T-cell (primary cell): ENCODE measurements at regions not wholly inside any gene's neighbourhood (a gene's known extent, or its start where the extent isn't known, plus 50 kb on each side); places are given as distances from the start of the nearest gene placed in this dataset.
A peak's percentile ranks its signal among the peaks of the same experiment; 100 is the strongest.

Source experiments
- ATAC-seq, 4 experiments: fragments of 200-7000 bp in 3 of 4; fragments of 150-1000 bp in 1 of 4; cut with Tn5 transposase; replicated peaks in 1 of 4; 1 replicate in 3 of 4; 2 replicates in 1 of 4; pipeline ENCODE4 v1.10.0; 2021; ENCODE audit warnings: moderate library complexity in 3 of 4, mild to moderate bottlenecking in 2 of 4, moderate number of reproducible peaks in 1 of 4
- CTCF ChIA-PET, 2 donors: fragments of 300-600 bp; sonication (Branson Sonifier 250); formaldehyde crosslinking; loops; one replicate each; lab custom pipeline; 2022; ENCODE audit warnings: antibody characterized with exemption in 2 of 2; lab: Charles Lee
- POLR2A ChIA-PET, 2 donors: fragments of 300-600 bp; sonication (Branson Sonifier 250); formaldehyde crosslinking; loops; one replicate each; lab custom pipeline; 2022; ENCODE audit warnings: antibody characterized with exemption in 2 of 2; lab: Charles Lee
- DNase-seq, 35 experiments: peaks; one replicate each; pipeline versions ENCODE4 v3.0.0 to v3.0.0-alpha.2; 2013 to 2023
- H3K27ac ChIP-seq: one replicate; pipeline ENCODE4 v1.5.1; 2013; ENCODE audit warnings: low read length
- H3K27me3 ChIP-seq, 2 experiments: replicated peaks in 1 of 2; 1 replicate in 1 of 2; 2 replicates in 1 of 2; pipeline versions ENCODE4 v1.6.1 to v1.7.0; 2013; ENCODE audit warnings: low read length in 1 of 2, mixed read lengths in 1 of 2; ENCODE audit not compliant: control insufficient read depth in 2 of 2, insufficient read depth in 2 of 2; ENCODE audit errors: extremely low read depth in 1 of 2
- H3K36me3 ChIP-seq, 2 donors: 1 replicate in 1 of 2; 2 replicates in 1 of 2; pipeline versions ENCODE4 v1.6.1 to v1.7.0; 2013; ENCODE audit warnings: low read length in 1 of 2; ENCODE audit not compliant: control insufficient read depth in 2 of 2, insufficient read depth in 1 of 2; ENCODE audit errors: extremely low read depth in 1 of 2
- H3K4me1 ChIP-seq, 2 experiments: 1 replicate in 1 of 2; 2 replicates in 1 of 2; pipeline versions ENCODE4 v1.6.1 to v1.7.0; 2013; ENCODE audit warnings: low read length in 2 of 2, mixed read lengths in 1 of 2; ENCODE audit not compliant: insufficient read depth in 2 of 2, control insufficient read depth in 1 of 2; ENCODE audit errors: extremely low read depth in 1 of 2
- H3K4me3 ChIP-seq, 2 donors: 1 replicate in 1 of 2; 2 replicates in 1 of 2; pipeline versions ENCODE4 v1.5.1 to v1.7.0; 2013; ENCODE audit warnings: mild to moderate bottlenecking in 2 of 2, low read length in 1 of 2, moderate library complexity in 1 of 2; ENCODE audit not compliant: control insufficient read depth in 1 of 2; ENCODE audit errors: extremely low read depth in 1 of 2
- H3K9me3 ChIP-seq: 2 replicates; pipeline ENCODE4 v1.7.0; 2013
- H3K27ac Mint-ChIP-seq, 2 donors: one replicate each; pipeline ENCODE4 v1.8.0; 2020 to 2021; ENCODE audit warnings: mild to moderate bottlenecking in 2 of 2, mixed read lengths in 2 of 2
- H3K27me3 Mint-ChIP-seq, 2 donors: one replicate each; pipeline ENCODE4 v1.8.0; 2021 to 2022; ENCODE audit warnings: mixed read lengths in 2 of 2
- H3K36me3 Mint-ChIP-seq: one replicate; pipeline ENCODE4 v1.8.0; 2021; ENCODE audit warnings: mixed read lengths
- H3K4me1 Mint-ChIP-seq, 3 donors: one replicate each; pipeline ENCODE4 v1.8.0; 2020 to 2022; ENCODE audit warnings: mixed read lengths in 3 of 3, mild to moderate bottlenecking in 1 of 3
- H3K4me3 Mint-ChIP-seq, 3 donors: one replicate each; pipeline ENCODE4 v1.8.0; 2020 to 2022; ENCODE audit warnings: mild to moderate bottlenecking in 3 of 3, mixed read lengths in 3 of 3, moderate library complexity in 3 of 3
- H3K9me3 Mint-ChIP-seq, 3 donors: one replicate each; pipeline ENCODE4 v1.8.0; 2020 to 2022; ENCODE audit warnings: mixed read lengths in 3 of 3
- WGBS: methylation state at CpG from one replicate; pipeline ENCODE4 v1.1.5; 2013; ENCODE audit warnings: missing lambda C conversion rate; ENCODE audit not compliant: insufficient coverage; 5-methylcytosine and 5-hydroxymethylcytosine counted together

DNA sequence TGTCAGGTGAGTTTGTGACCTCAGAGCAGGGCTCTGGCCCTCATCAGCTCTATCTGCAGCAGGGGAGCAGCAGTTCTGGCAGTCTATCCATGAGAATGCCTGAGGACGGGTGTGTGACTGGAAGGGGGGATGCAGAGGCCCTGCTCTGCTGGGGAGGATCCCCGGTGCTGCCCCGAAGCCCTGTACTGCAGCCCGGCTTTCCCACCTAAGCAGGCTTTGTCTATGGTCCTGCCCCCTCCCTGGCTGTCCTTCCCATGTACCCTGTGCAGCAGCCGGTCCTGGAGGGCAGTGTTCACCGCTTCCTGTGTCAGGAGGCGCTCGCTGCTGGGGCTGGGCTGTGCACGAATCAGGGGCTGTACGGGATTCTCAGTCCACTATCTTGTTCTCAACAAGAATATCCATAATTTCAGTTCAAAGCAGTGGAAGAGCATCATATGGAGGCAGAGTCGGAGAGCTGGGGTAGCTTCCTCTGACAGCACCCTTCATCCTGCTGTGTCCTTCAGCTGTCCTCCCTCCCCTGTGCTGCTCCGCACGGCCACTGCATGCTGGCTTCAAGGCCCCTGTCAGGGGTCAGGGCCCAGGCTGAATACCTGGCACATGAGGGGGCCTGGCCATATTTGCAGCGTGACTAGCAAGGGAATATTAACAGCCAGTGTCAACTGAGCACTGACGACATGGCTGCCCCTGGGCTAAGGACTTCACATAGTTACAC is 125.2 kb downstream of the CTTN start:
- WGBS = 85% methylated on average over 12 of the region's 15 CpGs
- ATAC-seq = no peak
- Mint-ChIP-seq H3K27ac (no peak overlapping the region), H3K36me3 (no peaks in the 10 kb centered on the region), H3K9me3 (no peaks in the 10 kb centered on the region), H3K27me3 (peaks cover 35 to 38% of the 10 kb centered on the region in 2 donors), H3K4me1 (no peaks in the 10 kb centered on the region), H3K4me3 (no peak overlapping the region)
- no peak for DNase-seq
- Histone ChIP-seq H3K4me3 (no peak overlapping the region), H3K4me1 (peaks cover 0 to 4% of the 10 kb centered on the region in 2 experiments), H3K9me3 (no peaks in the 10 kb centered on the region), H3K27me3 (peaks cover 2 to 59% of the 10 kb centered on the region in 2 experiments), H3K36me3 (no peaks in the 10 kb centered on the region), H3K27ac (no peak overlapping the region)
- ChIA-PET POLR2A (no interaction called here), CTCF (no interaction called here)

DNA sequence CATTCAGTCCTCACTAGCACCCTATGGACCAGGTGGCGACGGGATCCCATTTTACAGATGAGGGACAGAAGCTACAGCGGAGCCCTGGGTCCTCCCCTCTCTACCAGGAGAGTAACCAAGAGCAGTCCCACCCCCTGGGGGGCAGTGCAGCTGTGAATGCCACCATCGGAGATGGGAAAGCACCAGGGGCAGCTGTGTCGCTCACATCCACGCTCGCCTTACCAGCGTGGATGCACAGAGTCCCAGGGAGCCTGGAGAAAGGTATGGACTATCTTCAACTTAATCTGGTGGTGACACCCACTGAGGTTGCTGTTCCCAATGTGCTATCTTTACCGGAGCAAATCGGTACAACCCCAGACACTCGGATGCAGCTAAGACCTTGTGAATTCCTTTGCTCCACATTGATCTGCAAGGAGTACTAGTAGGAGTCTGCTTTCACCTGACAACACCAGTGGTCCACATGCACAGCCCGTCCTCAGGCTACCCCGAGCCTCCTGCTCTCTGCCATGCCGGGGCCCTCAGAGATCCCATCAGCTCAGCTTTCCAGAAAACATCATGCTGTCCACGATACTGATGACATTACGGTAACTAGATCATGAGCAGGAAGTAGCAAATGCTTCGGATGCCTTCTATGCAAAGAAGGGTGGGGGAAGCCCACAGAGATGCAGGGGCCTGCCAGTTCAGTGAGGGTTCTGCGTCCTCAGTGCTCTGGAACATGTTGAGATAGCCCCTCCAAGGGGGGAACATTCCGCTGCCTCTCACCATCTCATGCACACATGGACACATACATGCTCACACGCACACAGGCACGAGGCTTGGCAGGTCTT is 126.0 kb downstream of the CTTN start:
- H3K36me3 ChIP-seq = no peaks in the 10 kb centered on the region
- ChIA-PET CTCF (no interaction called here), POLR2A (no interaction called here)
- peaks cover 0 to 4% of the 10 kb centered on the region in 2 experiments for H3K4me1 ChIP-seq
- H3K27me3 ChIP-seq = peaks cover 2 to 59% of the 10 kb centered on the region in 2 experiments
- DNase-seq = no peak
- H3K9me3 ChIP-seq = no peaks in the 10 kb centered on the region
- H3K27ac ChIP-seq = no peak overlapping the region
- Mint-ChIP-seq H3K4me1 (no peaks in the 10 kb centered on the region), H3K9me3 (peaks cover 0 to under 1% (median 0%) of the 10 kb centered on the region in 3 donors), H3K27ac (no peak overlapping the region), H3K27me3 (peaks cover 35 to 38% of the 10 kb centered on the region in 2 donors), H3K36me3 (no peaks in the 10 kb centered on the region), H3K4me3 (no peak overlapping the region)
- WGBS = 73% methylated on average over 18 of the region's 21 CpGs
- H3K4me3 ChIP-seq = no peak overlapping the region
- ATAC-seq = no peak

DNA sequence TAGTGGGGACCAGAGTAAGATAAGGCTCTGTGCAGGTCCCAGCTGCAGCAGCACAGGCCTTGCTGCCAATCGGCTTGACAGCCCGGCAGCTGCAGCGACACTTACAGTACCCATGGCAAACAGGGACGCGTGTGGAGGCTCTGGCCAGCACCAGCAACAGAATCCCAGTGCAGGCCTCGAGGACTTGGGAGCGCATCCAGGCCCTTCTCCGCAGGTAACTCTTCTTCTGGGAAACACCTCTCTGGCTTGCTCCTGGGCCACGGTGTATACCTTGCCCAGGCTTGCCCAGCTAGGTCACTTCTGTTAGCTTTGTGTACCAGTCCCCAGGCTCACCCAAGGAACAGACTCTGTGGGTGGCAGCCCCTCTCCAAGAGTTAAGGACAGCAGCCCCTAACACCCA is 126.7 kb downstream of the CTTN start:
- Mint-ChIP-seq H3K27ac (no peak overlapping the region), H3K27me3 (peaks cover 35 to 38% of the 10 kb centered on the region in 2 donors), H3K4me3 (no peak overlapping the region), H3K9me3 (peaks cover 0 to 6% (median 0%) of the 10 kb centered on the region in 3 donors), H3K4me1 (no peaks in the 10 kb centered on the region), H3K36me3 (no peaks in the 10 kb centered on the region)
- ChIA-PET POLR2A (no interaction called here), CTCF (no interaction called here)
- Histone ChIP-seq H3K9me3 (no peaks in the 10 kb centered on the region), H3K27ac (no peak overlapping the region), H3K4me1 (peaks cover 0 to 4% of the 10 kb centered on the region in 2 experiments), H3K36me3 (no peaks in the 10 kb centered on the region), H3K27me3 (peaks cover 1 to 59% of the 10 kb centered on the region in 2 experiments), H3K4me3 (no peak overlapping the region)
- no peak for ATAC-seq
- 84% methylated on average over 8 of the region's 9 CpGs for WGBS
- DNase-seq = no peak

DNA sequence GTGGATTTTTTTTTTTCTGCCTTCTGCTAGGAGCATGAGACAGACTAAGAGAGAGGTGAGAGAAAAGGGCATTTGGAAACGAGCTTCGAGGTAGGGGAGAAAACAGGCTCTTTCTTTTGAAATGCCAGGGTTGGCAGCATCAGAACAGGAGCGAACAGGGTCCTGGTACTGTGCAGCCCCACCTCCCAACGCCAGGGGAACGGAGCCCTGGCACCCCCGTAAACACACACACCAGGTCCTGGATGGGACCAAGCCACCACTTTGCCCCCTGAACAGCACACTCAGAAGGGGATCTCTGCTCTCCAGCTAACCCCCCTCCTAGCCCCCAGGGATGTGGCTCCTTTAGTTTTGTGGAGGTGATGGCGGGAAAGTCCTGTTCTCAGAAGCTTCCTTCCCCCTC is 127.1 kb downstream of the CTTN start:
- peaks cover 0 to 6% (median 0%) of the 10 kb centered on the region in 3 donors for H3K9me3 Mint-ChIP-seq
- H3K36me3 Mint-ChIP-seq = no peaks in the 10 kb centered on the region
- POLR2A ChIA-PET = no interaction called here
- no peak overlapping the region for H3K4me3 Mint-ChIP-seq
- Histone ChIP-seq H3K36me3 (no peaks in the 10 kb centered on the region), H3K27me3 (peaks cover 0 to 59% of the 10 kb centered on the region in 2 experiments), H3K4me3 (no peak overlapping the region), H3K9me3 (no peaks in the 10 kb centered on the region), H3K4me1 (peaks cover 0 to 4% of the 10 kb centered on the region in 2 experiments), H3K27ac (no peak overlapping the region)
- H3K4me1 Mint-ChIP-seq = no peaks in the 10 kb centered on the region
- CTCF ChIA-PET = no interaction called here
- H3K27ac Mint-ChIP-seq = no peak overlapping the region
- ATAC-seq (no peak), DNase-seq (no peak)
- 68% methylated on average over 5 of the region's 7 CpGs for WGBS
- H3K27me3 Mint-ChIP-seq = peaks cover 31 to 38% of the 10 kb centered on the region in 2 donors

DNA sequence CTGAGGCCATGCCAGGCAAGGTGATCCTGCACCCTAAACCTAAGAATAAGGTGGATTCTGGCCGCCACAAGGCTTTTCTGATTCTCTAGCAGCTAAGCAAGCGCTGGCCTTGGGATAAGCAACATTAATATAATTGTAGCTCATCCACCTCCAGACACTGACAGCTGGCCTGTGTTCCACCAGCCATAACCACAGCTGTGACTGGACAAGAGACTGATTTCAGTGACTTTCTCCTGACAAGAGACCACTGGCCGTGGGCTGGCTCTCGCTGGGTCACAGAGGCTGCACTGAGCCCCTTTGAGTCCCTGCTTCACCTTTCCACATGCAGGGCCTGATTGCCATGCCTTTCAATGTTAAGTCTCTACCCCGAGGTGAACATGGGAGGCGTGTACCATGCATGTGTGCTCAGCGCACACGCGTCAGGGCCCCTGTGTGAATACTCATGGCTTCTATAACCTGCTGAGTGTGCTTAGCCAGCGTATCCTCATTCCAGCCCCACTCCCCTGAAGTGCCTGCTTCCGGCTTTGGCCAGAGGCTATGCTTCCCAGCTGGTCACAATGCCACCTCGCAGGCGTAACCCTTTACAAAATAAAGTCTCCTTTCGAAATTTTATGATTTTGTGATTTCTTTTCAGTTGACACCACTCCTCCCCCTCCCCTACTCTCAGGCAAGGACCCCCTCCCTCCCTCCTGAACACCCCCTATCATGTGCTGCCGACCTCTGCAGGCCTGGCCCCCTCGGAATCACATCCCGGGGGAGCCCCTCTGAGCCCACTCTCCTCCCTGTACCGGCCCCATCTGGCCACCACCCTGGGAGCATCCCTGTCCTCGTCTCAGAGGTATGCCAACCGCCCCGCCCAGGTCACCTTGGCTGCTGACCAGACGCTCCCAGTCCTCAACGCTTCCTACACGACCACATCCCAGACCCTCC is 128.1 kb downstream of the CTTN start:
- H3K36me3 ChIP-seq = no peaks in the 10 kb centered on the region
- H3K9me3 ChIP-seq = no peaks in the 10 kb centered on the region
- WGBS = 74% methylated on average over 16 of the region's 24 CpGs
- ChIA-PET CTCF (no interaction called here), POLR2A (no interaction called here)
- H3K4me1 Mint-ChIP-seq = no peaks in the 10 kb centered on the region
- peaks cover 21 to 34% of the 10 kb centered on the region in 2 donors for H3K27me3 Mint-ChIP-seq
- no peak overlapping the region for H3K4me3 Mint-ChIP-seq
- H3K4me1 ChIP-seq = peaks cover 0 to 4% of the 10 kb centered on the region in 2 experiments
- H3K27ac Mint-ChIP-seq = no peak overlapping the region
- ATAC-seq (no peak), DNase-seq (no peak)
- H3K27me3 ChIP-seq = peaks cover 0 to 59% of the 10 kb centered on the region in 2 experiments
- H3K27ac ChIP-seq = no peak overlapping the region
- no peak overlapping the region for H3K4me3 ChIP-seq
- H3K9me3 Mint-ChIP-seq = peaks cover 0 to 6% (median 0%) of the 10 kb centered on the region in 3 donors
- no peaks in the 10 kb centered on the region for H3K36me3 Mint-ChIP-seq

DNA sequence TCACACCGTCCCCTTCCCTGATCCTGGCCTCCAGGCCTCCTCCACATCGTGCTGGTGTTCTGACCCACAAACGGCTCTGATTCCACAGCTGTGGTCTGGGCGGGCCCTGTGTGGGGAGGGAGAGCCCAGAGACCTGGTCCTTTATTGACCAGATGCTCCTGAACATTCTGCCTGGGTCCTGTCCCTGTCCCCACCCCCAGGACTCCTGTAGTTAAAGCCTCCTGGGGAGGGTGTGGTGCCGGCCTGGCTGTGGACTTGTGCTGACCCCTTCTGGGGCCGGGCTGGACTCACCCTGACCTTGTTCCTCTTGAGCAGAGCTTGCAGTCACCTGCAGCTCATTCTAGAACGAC is 128.7 kb downstream of the CTTN start:
- Mint-ChIP-seq H3K36me3 (no peaks in the 10 kb centered on the region), H3K9me3 (peaks cover 0 to 6% (median 0%) of the 10 kb centered on the region in 3 donors), H3K27ac (no peak overlapping the region), H3K27me3 (peaks cover 15 to 28% of the 10 kb centered on the region in 2 donors), H3K4me3 (no peak overlapping the region), H3K4me1 (no peaks in the 10 kb centered on the region)
- no peak for ATAC-seq
- ChIA-PET POLR2A (no interaction called here), CTCF (no interaction called here)
- 50% methylated on average over 3 of the region's 7 CpGs for WGBS
- H3K36me3 ChIP-seq = no peaks in the 10 kb centered on the region
- peak in 1 of 35 experiments; percentile 4 for DNase-seq
- H3K27me3 ChIP-seq = peaks cover 0 to 53% of the 10 kb centered on the region in 2 experiments
- H3K4me3 ChIP-seq = no peak overlapping the region
- no peaks in the 10 kb centered on the region for H3K9me3 ChIP-seq
- peaks cover 0 to 4% of the 10 kb centered on the region in 2 experiments for H3K4me1 ChIP-seq
- H3K27ac ChIP-seq = no peak overlapping the region
